ENCODE measurements at regions not wholly inside any gene's neighbourhood (a gene's known extent, or its start where the extent isn't known, plus 50 kb on each side); places are given as distances from the start of the nearest gene placed in this dataset.

GRCh38 chr5:91699429-91699828 lies 316.3 kb upstream of the ARRDC3 start:
- Histone ChIP-seq H3K27ac (ENCODE audit: low read depth, low read length) (no peak overlapping the region), H3K36me3 (ENCODE audit: control insufficient read depth, insufficient read depth, low read length) (no peaks in the 10 kb centered on the region), H3K4me3 (ENCODE audit: low read depth, low read length) (no peak overlapping the region), H3K4me1 (ENCODE audit: control insufficient read depth, insufficient read depth, low read length) (no peaks in the 10 kb centered on the region), H3K9me3 (ENCODE audit: control insufficient read depth, insufficient read depth, low read length) (no peaks in the 10 kb centered on the region), H3K27me3 (ENCODE audit: control insufficient read depth, insufficient read depth, low read length) (no peaks in the 10 kb centered on the region)
- DNase-seq (ENCODE audit: low read depth in 4 of 6, low spot score in 6 of 6): peak in 1 of 6 donors; percentile 5
- WGBS (ENCODE audit: insufficient coverage): 88% methylated on average over 3 of the region's 3 CpGs

- H3K36me3 ChIP-seq (ENCODE audit: control insufficient read depth, insufficient read depth, low read length): no peaks in the 10 kb centered on the region
- H3K9me3 ChIP-seq (ENCODE audit: control insufficient read depth, insufficient read depth, low read length): no peaks in the 10 kb centered on the region
- no peak overlapping the region for H3K27ac ChIP-seq (ENCODE audit: low read depth, low read length)
- no peak for DNase-seq (ENCODE audit: low read depth in 4 of 6, low spot score in 6 of 6)
- no peaks in the 10 kb centered on the region for H3K4me1 ChIP-seq (ENCODE audit: control insufficient read depth, insufficient read depth, low read length)
- H3K4me3 ChIP-seq (ENCODE audit: low read depth, low read length): no peak overlapping the region
- WGBS (ENCODE audit: insufficient coverage): 85% methylated on average over 2 of the region's 2 CpGs
- no peaks in the 10 kb centered on the region for H3K27me3 ChIP-seq (ENCODE audit: control insufficient read depth, insufficient read depth, low read length)
Measured at GRCh38 chr5:91691592-91691991, 308.5 kb upstream of the ARRDC3 start.

- H3K36me3 ChIP-seq (ENCODE audit: control insufficient read depth, insufficient read depth, low read length): no peaks in the 10 kb centered on the region
- DNase-seq (ENCODE audit: low read depth in 4 of 6, low spot score in 6 of 6): no peak
- 100% methylated on average over 1 of the region's 3 CpGs for WGBS (ENCODE audit: insufficient coverage)
- no peaks in the 10 kb centered on the region for H3K4me1 ChIP-seq (ENCODE audit: control insufficient read depth, insufficient read depth, low read length)
- H3K4me3 ChIP-seq (ENCODE audit: low read depth, low read length): no peak overlapping the region
- no peaks in the 10 kb centered on the region for H3K9me3 ChIP-seq (ENCODE audit: control insufficient read depth, insufficient read depth, low read length)
- no peak overlapping the region for H3K27ac ChIP-seq (ENCODE audit: low read depth, low read length)
- no peaks in the 10 kb centered on the region for H3K27me3 ChIP-seq (ENCODE audit: control insufficient read depth, insufficient read depth, low read length)
Measured at GRCh38 chr5:91690921-91691320, 307.8 kb upstream of the ARRDC3 start.

- Histone ChIP-seq H3K36me3 (ENCODE audit: control insufficient read depth, insufficient read depth, low read length) (no peaks in the 10 kb centered on the region), H3K9me3 (ENCODE audit: control insufficient read depth, insufficient read depth, low read length) (no peaks in the 10 kb centered on the region), H3K27me3 (ENCODE audit: control insufficient read depth, insufficient read depth, low read length) (no peaks in the 10 kb centered on the region), H3K4me1 (ENCODE audit: control insufficient read depth, insufficient read depth, low read length) (no peaks in the 10 kb centered on the region), H3K27ac (ENCODE audit: low read depth, low read length) (no peak overlapping the region), H3K4me3 (ENCODE audit: low read depth, low read length) (no peak overlapping the region)
- 100% methylated on average over 1 of the region's 2 CpGs for WGBS (ENCODE audit: insufficient coverage)
- no peak for DNase-seq (ENCODE audit: low read depth in 4 of 6, low spot score in 6 of 6)
Measured at GRCh38 chr5:91687430-91687829, 304.3 kb upstream of the ARRDC3 start.

GRCh38 chr5:91684625-91685024 lies 301.5 kb upstream of the ARRDC3 start:
- H3K27me3 ChIP-seq (ENCODE audit: control insufficient read depth, insufficient read depth, low read length): no peaks in the 10 kb centered on the region
- WGBS (ENCODE audit: insufficient coverage): no CpG with 5 or more reads among the region's 1 CpG
- peak in 1 of 6 donors; percentile 35 for DNase-seq (ENCODE audit: low read depth in 4 of 6, low spot score in 6 of 6)

GRCh38 chr5:91670563-91670962 lies 287.4 kb upstream of the ARRDC3 start:
- H3K4me3 ChIP-seq (ENCODE audit: low read depth, low read length): no peak overlapping the region
- peak in 1 of 6 donors; percentile 59 for DNase-seq (ENCODE audit: low read depth in 4 of 6, low spot score in 6 of 6)
- H3K36me3 ChIP-seq (ENCODE audit: control insufficient read depth, insufficient read depth, low read length): no peaks in the 10 kb centered on the region
- no peaks in the 10 kb centered on the region for H3K4me1 ChIP-seq (ENCODE audit: control insufficient read depth, insufficient read depth, low read length)
- no peaks in the 10 kb centered on the region for H3K27me3 ChIP-seq (ENCODE audit: control insufficient read depth, insufficient read depth, low read length)
- no peak overlapping the region for H3K27ac ChIP-seq (ENCODE audit: low read depth, low read length)
- WGBS (ENCODE audit: insufficient coverage): 41% methylated on average over 4 of the region's 4 CpGs
- H3K9me3 ChIP-seq (ENCODE audit: control insufficient read depth, insufficient read depth, low read length): no peaks in the 10 kb centered on the region

More at GRCh38 chr5:91684625-91685024, 301.5 kb upstream of the ARRDC3 start:
- H3K27ac ChIP-seq (ENCODE audit: low read depth, low read length): no peak overlapping the region
- H3K36me3 ChIP-seq (ENCODE audit: control insufficient read depth, insufficient read depth, low read length): no peaks in the 10 kb centered on the region
- no peak overlapping the region for H3K4me3 ChIP-seq (ENCODE audit: low read depth, low read length)
- no peaks in the 10 kb centered on the region for H3K9me3 ChIP-seq (ENCODE audit: control insufficient read depth, insufficient read depth, low read length)
- H3K4me1 ChIP-seq (ENCODE audit: control insufficient read depth, insufficient read depth, low read length): no peaks in the 10 kb centered on the region

GRCh38 chr5:91670122-91670521 lies 287.0 kb upstream of the ARRDC3 start:
- WGBS (ENCODE audit: insufficient coverage): 86% methylated on average over 1 of the region's 2 CpGs
- peak in 2 of 6 donors; percentile 8 to 18 for DNase-seq (ENCODE audit: low read depth in 4 of 6, low spot score in 6 of 6)

GRCh38 chr5:91668261-91668660 lies 285.1 kb upstream of the ARRDC3 start:
- WGBS (ENCODE audit: insufficient coverage): no CpG with 5 or more reads among the region's 3 CpGs
- Histone ChIP-seq H3K4me1 (ENCODE audit: control insufficient read depth, insufficient read depth, low read length) (no peaks in the 10 kb centered on the region), H3K4me3 (ENCODE audit: low read depth, low read length) (no peak overlapping the region), H3K9me3 (ENCODE audit: control insufficient read depth, insufficient read depth, low read length) (no peaks in the 10 kb centered on the region), H3K27me3 (ENCODE audit: control insufficient read depth, insufficient read depth, low read length) (no peaks in the 10 kb centered on the region), H3K36me3 (ENCODE audit: control insufficient read depth, insufficient read depth, low read length) (no peaks in the 10 kb centered on the region), H3K27ac (ENCODE audit: low read depth, low read length) (no peak overlapping the region)
- DNase-seq (ENCODE audit: low read depth in 4 of 6, low spot score in 6 of 6): no peak

More at GRCh38 chr5:91670122-91670521, 287.0 kb upstream of the ARRDC3 start:
- Histone ChIP-seq H3K36me3 (ENCODE audit: control insufficient read depth, insufficient read depth, low read length) (no peaks in the 10 kb centered on the region), H3K27me3 (ENCODE audit: control insufficient read depth, insufficient read depth, low read length) (no peaks in the 10 kb centered on the region), H3K4me3 (ENCODE audit: low read depth, low read length) (no peak overlapping the region), H3K9me3 (ENCODE audit: control insufficient read depth, insufficient read depth, low read length) (no peaks in the 10 kb centered on the region), H3K4me1 (ENCODE audit: control insufficient read depth, insufficient read depth, low read length) (no peaks in the 10 kb centered on the region), H3K27ac (ENCODE audit: low read depth, low read length) (no peak overlapping the region)

- no peak overlapping the region for H3K4me3 ChIP-seq (ENCODE audit: low read depth, low read length)
- H3K36me3 ChIP-seq (ENCODE audit: control insufficient read depth, insufficient read depth, low read length): no peaks in the 10 kb centered on the region
- H3K4me1 ChIP-seq (ENCODE audit: control insufficient read depth, insufficient read depth, low read length): no peaks in the 10 kb centered on the region
- H3K27ac ChIP-seq (ENCODE audit: low read depth, low read length): no peak overlapping the region
- H3K27me3 ChIP-seq (ENCODE audit: control insufficient read depth, insufficient read depth, low read length): no peaks in the 10 kb centered on the region
- H3K9me3 ChIP-seq (ENCODE audit: control insufficient read depth, insufficient read depth, low read length): peaks cover 7% of the 10 kb centered on the region
- DNase-seq (ENCODE audit: low read depth in 4 of 6, low spot score in 6 of 6): no peak
Measured at GRCh38 chr5:91652678-91653077, 269.6 kb upstream of the ARRDC3 start.

- no peak overlapping the region for H3K4me3 ChIP-seq (ENCODE audit: low read depth, low read length)
- DNase-seq (ENCODE audit: low read depth in 4 of 6, low spot score in 6 of 6): no peak
- H3K4me1 ChIP-seq (ENCODE audit: control insufficient read depth, insufficient read depth, low read length): no peaks in the 10 kb centered on the region
- no peaks in the 10 kb centered on the region for H3K36me3 ChIP-seq (ENCODE audit: control insufficient read depth, insufficient read depth, low read length)
- no peak overlapping the region for H3K27ac ChIP-seq (ENCODE audit: low read depth, low read length)
- peaks cover 7% of the 10 kb centered on the region for H3K9me3 ChIP-seq (ENCODE audit: control insufficient read depth, insufficient read depth, low read length)
- no peaks in the 10 kb centered on the region for H3K27me3 ChIP-seq (ENCODE audit: control insufficient read depth, insufficient read depth, low read length)
Measured at GRCh38 chr5:91651704-91652103, 268.6 kb upstream of the ARRDC3 start.
